ENCODE measurements at regions not wholly inside any gene's neighbourhood (a gene's known extent, or its start where the extent isn't known, plus 50 kb on each side); places are given as distances from the start of the nearest gene placed in this dataset.
A peak's percentile ranks its signal among the peaks of the same experiment; 100 is the strongest.
"Not testable (repeated sequence)": the region's sequence is repeated elsewhere in the genome, so short reads cannot be mapped to it uniquely, and the experiment has no call there.

- peak; percentile 52 for ATAC-seq
- H3K9me3 Mint-ChIP-seq: peaks cover 12% of the 10 kb centered on the region
- H3K4me1 Mint-ChIP-seq: peaks cover 14% of the 10 kb centered on the region
- not testable (repeated sequence) for H3K27ac Mint-ChIP-seq; DNase-seq (ENCODE audit: low spot score in 2 of 2); H3K36me3 Mint-ChIP-seq; H3K4me3 Mint-ChIP-seq
Measured at GRCh38 chr12:48409938-48410337, 59.2 kb upstream of the ZNF641 start.

GRCh38 chr12:48413388-48413787 lies 59.0 kb upstream of the ANP32D start:
- Mint-ChIP-seq H3K4me3 (no peak overlapping the region), H3K9me3 (no peaks in the 10 kb centered on the region), H3K36me3 (no peaks in the 10 kb centered on the region), H3K27ac (no peak overlapping the region), H3K4me1 (peaks cover 14% of the 10 kb centered on the region)
- DNase-seq (ENCODE audit: low spot score in 2 of 2): no peak
- ATAC-seq: no peak

GRCh38 chr12:48414021-48414420 lies 58.3 kb upstream of the ANP32D start:
- ATAC-seq (no peak), DNase-seq (ENCODE audit: low spot score in 2 of 2) (no peak)
- Mint-ChIP-seq H3K36me3 (no peaks in the 10 kb centered on the region), H3K4me1 (peaks cover 13% of the 10 kb centered on the region), H3K4me3 (no peak overlapping the region), H3K27ac (no peak overlapping the region), H3K9me3 (no peaks in the 10 kb centered on the region)

- Mint-ChIP-seq H3K9me3 (no peaks in the 10 kb centered on the region), H3K27ac (no peak overlapping the region), H3K4me1 (no peaks in the 10 kb centered on the region), H3K4me3 (no peak overlapping the region), H3K36me3 (no peaks in the 10 kb centered on the region)
- ATAC-seq (no peak), DNase-seq (ENCODE audit: low spot score in 2 of 2) (no peak)
Measured at GRCh38 chr12:48419116-48419935, 53.0 kb upstream of the ANP32D start.

GRCh38 chr12:48420039-48420775 lies 52.2 kb upstream of the ANP32D start:
- no peak for ATAC-seq
- Mint-ChIP-seq H3K27ac (no peak overlapping the region), H3K9me3 (no peaks in the 10 kb centered on the region), H3K4me1 (no peaks in the 10 kb centered on the region), H3K4me3 (no peak overlapping the region), H3K36me3 (no peaks in the 10 kb centered on the region)
- no peak for DNase-seq (ENCODE audit: low spot score in 2 of 2)

- Mint-ChIP-seq H3K9me3 (no peaks in the 10 kb centered on the region), H3K4me1 (no peaks in the 10 kb centered on the region), H3K4me3 (no peak overlapping the region), H3K36me3 (no peaks in the 10 kb centered on the region), H3K27ac (no peak overlapping the region)
- DNase-seq (ENCODE audit: low spot score in 2 of 2) (no peak), ATAC-seq (no peak)
Measured at GRCh38 chr12:48422060-48422459, 50.3 kb upstream of the ANP32D start.

Data from stimulated activated effector memory CD8-positive, alpha-beta T cell treated with anti-CD3 and anti-CD28 coated beads, Interleukin-12 subunit alpha, Interleukin-12 subunit beta, amount 100 ng/mL, for 72 hours (primary cell).